HG03354 (cell line): ENCODE measurements at regions not wholly inside any gene's neighbourhood (a gene's known extent, or its start where the extent isn't known, plus 50 kb on each side); places are given as distances from the start of the nearest gene placed in this dataset.
"Not testable (repeated sequence)": the region's sequence is repeated elsewhere in the genome, so short reads cannot be mapped to it uniquely, and the experiment has no call there.

Experiments used
- ATAC-seq: cut with Tn5 transposase; IDR thresholded peaks from one replicate; pipeline ENCODE4 v1.9.1; 2021; ENCODE audit warnings: mild to moderate bottlenecking; ENCODE audit not compliant: unreplicated experiment, poor library complexity, severe bottlenecking

GRCh38 chr17:36837195-36837938 is 99.9 kb upstream of the LHX1 start:
- no peak for ATAC-seq

- no peak for ATAC-seq
These were observed 99.4 kb upstream of the LHX1 start for GRCh38 chr17:36837939-36838272.

- ATAC-seq = no peak
These were observed 98.0 kb upstream of the LHX1 start for GRCh38 chr17:36839256-36839655.

GRCh38 chr17:36840796-36841195 is 96.5 kb upstream of the LHX1 start:
- ATAC-seq = no peak

GRCh38 chr17:36842231-36842819 is 95.0 kb upstream of the LHX1 start:
- no peak for ATAC-seq

GRCh38 chr17:36842963-36843558 is 94.2 kb upstream of the LHX1 start:
- no peak for ATAC-seq

- no peak for ATAC-seq
These were observed 93.3 kb upstream of the LHX1 start for GRCh38 chr17:36844013-36844412.

GRCh38 chr17:36844601-36845000 is 92.7 kb upstream of the LHX1 start:
- no peak for ATAC-seq

GRCh38 chr17:36845916-36846315 is 91.4 kb upstream of the LHX1 start:
- no peak for ATAC-seq

- no peak for ATAC-seq
These were observed 90.6 kb upstream of the LHX1 start for GRCh38 chr17:36846410-36847292.

GRCh38 chr17:36848008-36848902 is 89.0 kb upstream of the LHX1 start:
- ATAC-seq = no peak

- not testable (repeated sequence) for ATAC-seq
These were observed 88.3 kb upstream of the LHX1 start for GRCh38 chr17:36849020-36849419.

GRCh38 chr17:36849871-36850348 is 87.4 kb upstream of the LHX1 start:
- no peak for ATAC-seq

- ATAC-seq = no peak
These were observed 86.5 kb upstream of the LHX1 start for GRCh38 chr17:36850790-36851189.

GRCh38 chr17:36851250-36851649 is 86.0 kb upstream of the LHX1 start:
- no peak for ATAC-seq

- not testable (repeated sequence) for ATAC-seq
These were observed 84.8 kb upstream of the LHX1 start for GRCh38 chr17:36852478-36852877.

GRCh38 chr17:36854982-36855381 is 82.3 kb upstream of the LHX1 start:
- ATAC-seq = no peak

GRCh38 chr17:36855459-36855858 is 81.8 kb upstream of the LHX1 start:
- ATAC-seq = no peak

- no peak for ATAC-seq
These were observed 81.1 kb upstream of the LHX1 start for GRCh38 chr17:36856222-36856621.
